Panc1 (cell line): ENCODE measurements at regions not wholly inside any gene's neighbourhood (a gene's known extent, or its start where the extent isn't known, plus 50 kb on each side); places are given as distances from the start of the nearest gene placed in this dataset.

Experiments
- ATAC-seq: fragments of 200-7000 bp; cut with Tn5 transposase; 2 replicates; pipeline ENCODE4 v1.9.1; 2020; ENCODE audit warnings: mild to moderate bottlenecking, moderate library complexity
- BruUV-seq: library from RNA; stranded (reverse); fragments of 400-500 nt; replicated peaks from 2 replicates; lab custom pipeline; 2021; lab: Mats Ljungman, UMichigan
- CTCF ChIA-PET: fragments of 300-600 bp; sonication (Branson Sonifier 250); formaldehyde crosslinking; loops from one replicate; lab custom pipeline; 2022; ENCODE audit warnings: antibody characterized with exemption; lab: Charles Lee
- POLR2A ChIA-PET: fragments of 300-600 bp; sonication (Branson Sonifier 250); formaldehyde crosslinking; loops from one replicate; lab custom pipeline; 2022; ENCODE audit warnings: antibody characterized with exemption; lab: Charles Lee
- DNase-seq: peaks from one replicate; pipeline ENCODE4 v3.0.0-alpha.2; 2010; ENCODE audit warnings: low read depth, low spot score
- H3K27ac ChIP-seq: 2 replicates; pipeline ENCODE4 v1.5.1; 2011; ENCODE audit warnings: mild to moderate bottlenecking, low read length, inconsistent platforms
- H3K27me3 ChIP-seq: fragments of 200-500 bp; sonication (Bioruptor generic); 2 replicates; pipeline ENCODE4 v1.6.0; 2014; ENCODE audit warnings: low read length, inconsistent platforms; ENCODE audit not compliant: control insufficient read depth, insufficient read depth
- H3K36me3 ChIP-seq: fragments of 200-500 bp; sonication (Bioruptor generic); 2 replicates; pipeline ENCODE4 v1.5.1; 2014; ENCODE audit warnings: inconsistent platforms, mild to moderate bottlenecking, low read length, moderate library complexity; ENCODE audit not compliant: control insufficient read depth, insufficient read depth
- H3K4me1 ChIP-seq: 2 replicates; pipeline ENCODE4 v1.5.1; 2011; ENCODE audit warnings: inconsistent platforms, mild to moderate bottlenecking, low read length, moderate library complexity; ENCODE audit not compliant: control insufficient read depth, insufficient read depth
- H3K4me3 ChIP-seq, 2 experiments: 2 replicates each; pipeline ENCODE4 v1.5.1; 2011 to 2012; ENCODE audit warnings: low read depth in 2 of 2, low read length in 2 of 2, mild to moderate bottlenecking in 2 of 2, inconsistent platforms in 1 of 2, moderate library complexity in 1 of 2
- H3K9me3 ChIP-seq: fragments of 200-500 bp; sonication (Bioruptor generic); 2 replicates; pipeline ENCODE4 v1.5.1; 2014; ENCODE audit warnings: low read depth, mild to moderate bottlenecking, inconsistent platforms, low read length, moderate library complexity; ENCODE audit not compliant: control insufficient read depth, insufficient read depth
- CTCF ChIP-seq: fragments of 450-650 bp; IDR thresholded peaks from 2 replicates; pipeline ENCODE4 v1.5.1; 2017; ENCODE audit warnings: mild to moderate bottlenecking
- POLR2AphosphoS5 ChIP-seq: IDR thresholded peaks from 2 replicates; pipeline ENCODE4 v1.6.1; 2012; ENCODE audit warnings: mild to moderate bottlenecking, low read depth, low read length, moderate library complexity
- REST ChIP-seq, 2 experiments: IDR thresholded peaks; 2 replicates each; pipeline ENCODE4 v1.6.1; 2011 to 2012; ENCODE audit warnings: low read depth in 2 of 2, control low read depth in 1 of 2, low read length in 1 of 2, mild to moderate bottlenecking in 1 of 2, moderate library complexity in 1 of 2; ENCODE audit not compliant: insufficient read depth in 1 of 2
- SIN3A ChIP-seq: IDR thresholded peaks from 2 replicates; pipeline ENCODE4 v1.6.1; 2012; ENCODE audit warnings: low read depth, mild to moderate bottlenecking, low read length, moderate library complexity, borderline replicate concordance; ENCODE audit not compliant: insufficient read depth
- TCF7L2 ChIP-seq: IDR thresholded peaks from 2 replicates; pipeline ENCODE4 v1.6.1; 2011; ENCODE audit warnings: mild to moderate bottlenecking, low read depth, low read length, inconsistent platforms
- in situ Hi-C: cut with HindIII; loops from 2 replicates; pipeline ENCODE4 v1.10.0; 2016; ENCODE audit warnings: low sequenced_read_pairs, low pct_unique_long_range_greater_than_20kb
- intact Hi-C: fragments of 100-400 bp; cut with micrococcal nuclease; formaldehyde crosslinking; loops from one replicate; pipeline ENCODE4 v1.10.0; 2022; ENCODE audit not compliant: unreplicated experiment

GRCh38 chrX:40938423-40938822 is 146.8 kb upstream of the USP9X start:
- no peaks in the 10 kb centered on the region for H3K36me3 ChIP-seq
- POLR2A ChIA-PET = no interaction called here
- CTCF ChIA-PET = no interaction called here

GRCh38 chrX:40943093-40943641 is 142.1 kb upstream of the USP9X start:
- BruUV-seq = no TSS peak
- ATAC-seq (no peak), DNase-seq (no peak)
- CTCF ChIA-PET = no interaction called here
- Histone ChIP-seq H3K4me1 (no peaks in the 10 kb centered on the region), H3K4me3 (no peak overlapping the region), H3K36me3 (no peaks in the 10 kb centered on the region), H3K9me3 (no peaks in the 10 kb centered on the region), H3K27ac (no peak overlapping the region), H3K27me3 (no peaks in the 10 kb centered on the region)
- intact Hi-C loops (no loop called here), in situ Hi-C loops (no loop called here)
- POLR2A ChIA-PET = no interaction called here
- TF ChIP-seq TCF7L2 (no peak), CTCF (no peak)

More at GRCh38 chrX:40938423-40938822, 146.8 kb upstream of the USP9X start:
- Histone ChIP-seq H3K4me1 (no peaks in the 10 kb centered on the region), H3K9me3 (no peaks in the 10 kb centered on the region), H3K4me3 (no peak overlapping the region), H3K27ac (no peak overlapping the region), H3K27me3 (no peaks in the 10 kb centered on the region)
- BruUV-seq = no TSS peak
- intact Hi-C loops (no loop called here), in situ Hi-C loops (no loop called here)
- TF ChIP-seq POLR2AphosphoS5 = no peak
- TF ChIP-seq CTCF = no peak
- no peak for TF ChIP-seq REST (IDR thresholded peaks at IDR 0.05; ENCODE audit: insufficient read depth in 1 of 2, low read depth in 2 of 2, low read length in 1 of 2)
- TF ChIP-seq TCF7L2 = no peak
- TF ChIP-seq SIN3A = no peak
- no peak for DNase-seq
- ATAC-seq = no peak
